OCI-LY1 (cell line): ENCODE measurements at regions not wholly inside any gene's neighbourhood (a gene's known extent, or its start where the extent isn't known, plus 50 kb on each side); places are given as distances from the start of the nearest gene placed in this dataset.

ENCODE experiments used
- H2AFZ ChIP-seq: fragments of 200-600 bp; sonication (generic), shearing (Covaris generic); 2 replicates; pipeline ENCODE4 v1.6.0; 2014; ENCODE audit warnings: antibody characterized with exemption, mild to moderate bottlenecking, low read length
- H3F3A ChIP-seq: fragments of 200-600 bp; sonication (generic), shearing (Covaris generic); 2 replicates; pipeline ENCODE4 v1.6.0; 2014; ENCODE audit warnings: mild to moderate bottlenecking, antibody characterized with exemption, low read length, moderate library complexity; ENCODE audit not compliant: insufficient read depth
- H3K27ac ChIP-seq: fragments of 200-600 bp; sonication (generic); 2 replicates; pipeline ENCODE4 v1.5.1; 2014; ENCODE audit warnings: low read length, mixed run types, mild to moderate bottlenecking, low read depth; ENCODE audit not compliant: poor library complexity, severe bottlenecking
- H3K27me3 ChIP-seq: fragments of 200-600 bp; sonication (generic); 2 replicates; pipeline ENCODE4 v1.6.0; 2014; ENCODE audit warnings: antibody characterized with exemption, mild to moderate bottlenecking, low read length, moderate library complexity; ENCODE audit not compliant: insufficient read depth
- H3K36me3 ChIP-seq: fragments of 200-600 bp; sonication (generic); 2 replicates; pipeline ENCODE4 v1.6.1; 2014; ENCODE audit warnings: mild to moderate bottlenecking, antibody characterized with exemption, low read length, moderate library complexity, mixed read lengths; ENCODE audit not compliant: insufficient read depth
- H3K4me1 ChIP-seq: fragments of 200-600 bp; sonication (generic); 2 replicates; pipeline ENCODE4 v1.5.1; 2014; ENCODE audit warnings: mild to moderate bottlenecking, low read length, moderate library complexity; ENCODE audit not compliant: insufficient read depth, severe bottlenecking
- H3K4me2 ChIP-seq: fragments of 200-600 bp; sonication (generic), shearing (Covaris generic); 2 replicates; pipeline ENCODE4 v1.6.1; 2014; ENCODE audit warnings: low read length
- H3K4me3 ChIP-seq: fragments of 200-600 bp; sonication (generic); 2 replicates; pipeline ENCODE4 v1.5.1; 2014; ENCODE audit warnings: low read length, low read depth, mild to moderate bottlenecking, mixed read lengths; ENCODE audit not compliant: poor library complexity, severe bottlenecking
- H3K79me2 ChIP-seq: fragments of 200-600 bp; shearing (Covaris generic); 2 replicates; pipeline ENCODE4 v1.6.1; 2016; ENCODE audit warnings: mixed run types, low read length, mixed read lengths; ENCODE audit not compliant: insufficient read depth
- H3K9ac ChIP-seq: fragments of 200-600 bp; sonication (generic), shearing (Covaris generic); 2 replicates; pipeline ENCODE4 v1.6.1; 2014; ENCODE audit warnings: mild to moderate bottlenecking, low read length, mixed read lengths
- H3K9me2 ChIP-seq: fragments of 200-600 bp; sonication (generic), shearing (Covaris generic); 2 replicates; pipeline ENCODE4 v1.6.1; 2014; ENCODE audit warnings: low read depth, mild to moderate bottlenecking, low read length, mixed read lengths
- H3K9me3 ChIP-seq: fragments of 200-600 bp; shearing (Covaris generic); 2 replicates; pipeline ENCODE4 v1.6.1; 2014; ENCODE audit warnings: low read length, mixed read lengths
- H4K20me1 ChIP-seq: fragments of 200-600 bp; sonication (generic), shearing (Covaris generic); 2 replicates; pipeline ENCODE4 v1.6.0; 2016; ENCODE audit warnings: mild to moderate bottlenecking, low read length; ENCODE audit not compliant: insufficient read depth
- CTCF ChIP-seq: fragments of 200-600 bp; sonication (generic), shearing (Covaris generic); IDR thresholded peaks from 2 replicates; pipeline ENCODE4 v1.5.1; 2017; ENCODE audit warnings: mild to moderate bottlenecking, antibody characterized with exemption, low read length, moderate library complexity, mixed read lengths
- EZH2 ChIP-seq: fragments of 200-600 bp; sonication (generic), shearing (Covaris generic); IDR thresholded peaks from 2 replicates; pipeline ENCODE4 v1.8.0; 2017; ENCODE audit warnings: borderline replicate concordance, mixed run types, mild to moderate bottlenecking, antibody characterized with exemption, low read length, moderate library complexity, mixed read lengths

DNA sequence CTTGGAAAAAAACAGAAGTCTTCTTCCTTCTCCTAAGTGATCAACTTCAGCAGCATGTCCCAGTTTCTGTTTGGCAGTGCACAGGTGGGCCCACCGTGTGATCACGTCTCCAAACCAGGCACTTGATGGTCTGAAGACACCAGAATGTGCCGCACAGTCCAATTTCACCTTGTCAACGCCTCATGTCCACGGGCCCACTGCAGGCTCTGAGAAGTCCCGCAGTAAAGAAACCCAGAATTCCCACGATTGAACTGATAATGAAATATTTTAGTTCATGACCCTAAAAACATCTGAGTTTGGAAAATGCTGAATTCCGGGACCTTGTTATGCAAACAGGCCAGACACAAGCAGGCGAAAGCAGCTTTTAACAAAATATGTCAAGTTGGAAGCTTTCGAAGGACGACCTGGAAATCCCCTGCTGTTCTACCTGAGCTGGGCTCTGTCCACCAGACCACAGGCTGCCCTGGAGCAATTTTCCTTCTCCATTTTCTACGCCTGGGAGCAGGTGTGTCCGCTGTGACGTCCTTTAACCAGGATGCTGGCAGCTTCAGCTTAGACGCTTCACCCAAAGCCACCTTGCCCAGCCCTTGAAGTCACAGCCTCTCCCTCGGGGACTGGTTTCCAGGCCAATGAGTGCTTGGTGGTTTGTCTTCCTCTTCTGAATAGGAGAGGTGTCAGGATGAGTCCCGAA, 167.8 kb upstream of the IQSEC1 start:
- Histone ChIP-seq H3K79me2 (no peaks in the 10 kb centered on the region), H4K20me1 (no peaks in the 10 kb centered on the region), H3K27me3 (peaks cover 6% of the 10 kb centered on the region; the same call in 1 of the 2 replicates), H3K9ac (no peak overlapping the region), H3K4me2 (no peak overlapping the region), H3K36me3 (no peaks in the 10 kb centered on the region), H3K4me3 (no peak overlapping the region), H3K9me3 (no peaks in the 10 kb centered on the region), H3K4me1 (no peaks in the 10 kb centered on the region), H3K27ac (no peak overlapping the region), H2AFZ (no peak overlapping the region), H3K9me2 (no peaks in the 10 kb centered on the region), H3F3A (no peaks in the 10 kb centered on the region)
- TF ChIP-seq CTCF (no peak), EZH2 (no peak)

- H3K4me1 ChIP-seq: no peaks in the 10 kb centered on the region
- no peak overlapping the region for H3K9ac ChIP-seq
- no peaks in the 10 kb centered on the region for H3K9me2 ChIP-seq
- TF ChIP-seq CTCF (no peak), EZH2 (no peak)
- no peaks in the 10 kb centered on the region for H3K36me3 ChIP-seq
- no peaks in the 10 kb centered on the region for H4K20me1 ChIP-seq
- peaks cover 6% of the 10 kb centered on the region; the same call in 1 of the 2 replicates for H3K27me3 ChIP-seq
- H3K4me2 ChIP-seq: no peak overlapping the region
- H3K79me2 ChIP-seq: no peaks in the 10 kb centered on the region
- H3F3A ChIP-seq: no peaks in the 10 kb centered on the region
- no peak overlapping the region for H2AFZ ChIP-seq
- H3K27ac ChIP-seq: no peak overlapping the region
- H3K4me3 ChIP-seq: no peak overlapping the region
- H3K9me3 ChIP-seq: no peaks in the 10 kb centered on the region
These were observed 166.2 kb upstream of the IQSEC1 start for GRCh38 chr3:13239467-13239760.

DNA sequence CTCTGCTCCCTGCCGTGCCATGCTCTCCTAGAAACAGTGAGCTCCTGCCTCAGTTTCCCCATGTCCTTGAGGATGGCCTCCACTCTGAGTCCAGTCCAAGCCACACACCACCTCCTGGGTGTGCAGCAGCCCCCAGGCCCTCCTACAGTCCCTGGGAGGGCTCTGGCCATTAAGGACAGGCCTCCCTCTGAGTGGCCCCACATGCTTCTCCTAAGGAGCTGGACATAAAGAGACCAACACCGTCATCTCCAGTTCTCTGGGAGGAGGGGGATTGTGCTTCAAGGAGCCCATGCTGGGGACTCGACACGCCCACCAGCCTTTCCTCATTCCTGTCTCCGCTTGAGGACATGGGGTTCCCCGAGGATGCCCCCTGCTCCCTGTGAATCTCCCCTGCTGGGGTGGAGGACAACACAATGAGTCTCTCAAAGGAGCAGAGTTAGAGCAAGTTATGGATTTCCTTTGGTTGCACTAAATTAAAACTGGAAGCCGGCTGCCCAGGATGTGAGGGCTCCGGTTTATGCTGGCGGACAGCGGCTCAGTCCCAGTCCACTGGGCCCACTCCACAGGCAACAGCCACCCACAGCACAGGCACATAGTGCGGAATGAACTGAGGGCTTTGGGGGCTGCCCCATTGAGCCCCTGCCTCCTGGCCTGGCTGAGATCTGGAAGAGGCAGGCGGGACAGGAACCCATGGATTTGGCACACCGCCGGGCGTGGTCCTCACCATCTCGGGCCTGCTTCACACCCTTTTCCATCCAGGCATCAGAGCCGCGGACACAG, 165.6 kb upstream of the IQSEC1 start:
- H3K4me1 ChIP-seq: no peaks in the 10 kb centered on the region
- TF ChIP-seq CTCF (no peak), EZH2 (no peak)

More for the DNA sequence above, 165.6 kb upstream of the IQSEC1 start:
- Histone ChIP-seq H3K9me3 (no peaks in the 10 kb centered on the region), H2AFZ (no peak overlapping the region), H3K4me3 (no peak overlapping the region), H4K20me1 (no peaks in the 10 kb centered on the region), H3K27ac (no peak overlapping the region), H3F3A (no peaks in the 10 kb centered on the region), H3K27me3 (peaks cover 6% of the 10 kb centered on the region; the same call in 1 of the 2 replicates), H3K9ac (no peak overlapping the region), H3K4me2 (no peak overlapping the region), H3K79me2 (no peaks in the 10 kb centered on the region), H3K36me3 (no peaks in the 10 kb centered on the region), H3K9me2 (no peaks in the 10 kb centered on the region)
